HL-60 (cell line): ENCODE measurements at regions not wholly inside any gene's neighbourhood (a gene's known extent, or its start where the extent isn't known, plus 50 kb on each side); places are given as distances from the start of the nearest gene placed in this dataset.

Source experiments
- POLR2AphosphoS5 ChIP-seq: IDR thresholded peaks from 2 replicates; pipeline ENCODE4 v1.6.1; 2012; ENCODE audit warnings: low read depth
- SPI1 ChIP-seq: IDR thresholded peaks from 2 replicates; pipeline ENCODE4 v1.6.1; 2012; ENCODE audit warnings: low read depth, mild to moderate bottlenecking, borderline replicate concordance
- TF ChIP-seq, protein P1 (sequence below): IDR thresholded peaks from one replicate; pipeline ENCODE4 v1.5.1; 2011; ENCODE audit warnings: low read length, control low read depth, inconsistent platforms; ENCODE audit not compliant: insufficient read depth
- TF ChIP-seq, protein P2 (sequence below): IDR thresholded peaks from 2 replicates; pipeline ENCODE4 v1.6.1; 2012; ENCODE audit warnings: low read depth; ENCODE audit not compliant: insufficient replicate concordance

GRCh38 chrX:106415276-106415895, 196.4 kb upstream of the RADX start:
- TF ChIP-seq, protein P1, sequence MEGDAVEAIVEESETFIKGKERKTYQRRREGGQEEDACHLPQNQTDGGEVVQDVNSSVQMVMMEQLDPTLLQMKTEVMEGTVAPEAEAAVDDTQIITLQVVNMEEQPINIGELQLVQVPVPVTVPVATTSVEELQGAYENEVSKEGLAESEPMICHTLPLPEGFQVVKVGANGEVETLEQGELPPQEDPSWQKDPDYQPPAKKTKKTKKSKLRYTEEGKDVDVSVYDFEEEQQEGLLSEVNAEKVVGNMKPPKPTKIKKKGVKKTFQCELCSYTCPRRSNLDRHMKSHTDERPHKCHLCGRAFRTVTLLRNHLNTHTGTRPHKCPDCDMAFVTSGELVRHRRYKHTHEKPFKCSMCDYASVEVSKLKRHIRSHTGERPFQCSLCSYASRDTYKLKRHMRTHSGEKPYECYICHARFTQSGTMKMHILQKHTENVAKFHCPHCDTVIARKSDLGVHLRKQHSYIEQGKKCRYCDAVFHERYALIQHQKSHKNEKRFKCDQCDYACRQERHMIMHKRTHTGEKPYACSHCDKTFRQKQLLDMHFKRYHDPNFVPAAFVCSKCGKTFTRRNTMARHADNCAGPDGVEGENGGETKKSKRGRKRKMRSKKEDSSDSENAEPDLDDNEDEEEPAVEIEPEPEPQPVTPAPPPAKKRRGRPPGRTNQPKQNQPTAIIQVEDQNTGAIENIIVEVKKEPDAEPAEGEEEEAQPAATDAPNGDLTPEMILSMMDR = no peak
- TF ChIP-seq, protein P2, sequence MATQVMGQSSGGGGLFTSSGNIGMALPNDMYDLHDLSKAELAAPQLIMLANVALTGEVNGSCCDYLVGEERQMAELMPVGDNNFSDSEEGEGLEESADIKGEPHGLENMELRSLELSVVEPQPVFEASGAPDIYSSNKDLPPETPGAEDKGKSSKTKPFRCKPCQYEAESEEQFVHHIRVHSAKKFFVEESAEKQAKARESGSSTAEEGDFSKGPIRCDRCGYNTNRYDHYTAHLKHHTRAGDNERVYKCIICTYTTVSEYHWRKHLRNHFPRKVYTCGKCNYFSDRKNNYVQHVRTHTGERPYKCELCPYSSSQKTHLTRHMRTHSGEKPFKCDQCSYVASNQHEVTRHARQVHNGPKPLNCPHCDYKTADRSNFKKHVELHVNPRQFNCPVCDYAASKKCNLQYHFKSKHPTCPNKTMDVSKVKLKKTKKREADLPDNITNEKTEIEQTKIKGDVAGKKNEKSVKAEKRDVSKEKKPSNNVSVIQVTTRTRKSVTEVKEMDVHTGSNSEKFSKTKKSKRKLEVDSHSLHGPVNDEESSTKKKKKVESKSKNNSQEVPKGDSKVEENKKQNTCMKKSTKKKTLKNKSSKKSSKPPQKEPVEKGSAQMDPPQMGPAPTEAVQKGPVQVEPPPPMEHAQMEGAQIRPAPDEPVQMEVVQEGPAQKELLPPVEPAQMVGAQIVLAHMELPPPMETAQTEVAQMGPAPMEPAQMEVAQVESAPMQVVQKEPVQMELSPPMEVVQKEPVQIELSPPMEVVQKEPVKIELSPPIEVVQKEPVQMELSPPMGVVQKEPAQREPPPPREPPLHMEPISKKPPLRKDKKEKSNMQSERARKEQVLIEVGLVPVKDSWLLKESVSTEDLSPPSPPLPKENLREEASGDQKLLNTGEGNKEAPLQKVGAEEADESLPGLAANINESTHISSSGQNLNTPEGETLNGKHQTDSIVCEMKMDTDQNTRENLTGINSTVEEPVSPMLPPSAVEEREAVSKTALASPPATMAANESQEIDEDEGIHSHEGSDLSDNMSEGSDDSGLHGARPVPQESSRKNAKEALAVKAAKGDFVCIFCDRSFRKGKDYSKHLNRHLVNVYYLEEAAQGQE = no peak
- TF ChIP-seq SPI1 = no peak
- TF ChIP-seq POLR2AphosphoS5 = no peak
